AG04450 (cell line): ENCODE measurements at regions not wholly inside any gene's neighbourhood (a gene's known extent, or its start where the extent isn't known, plus 50 kb on each side); places are given as distances from the start of the nearest gene placed in this dataset.

ENCODE experiments used
- CTCF ChIA-PET: fragments of 300-600, 350-600 bp; formaldehyde crosslinking; extraction: SDS; loops from one replicate; lab custom pipeline; 2022; ENCODE audit warnings: antibody characterized with exemption, inconsistent platforms; lab: Charles Lee
- POLR2A ChIA-PET: fragments of 350-600 bp; formaldehyde crosslinking; extraction: SDS; loops from one replicate; lab custom pipeline; 2021; ENCODE audit warnings: antibody characterized with exemption, inconsistent platforms; lab: Yijun Ruan, JAX
- DNase-seq: peaks from one replicate; pipeline ENCODE4 v3.0.0-alpha.2; 2011; ENCODE audit warnings: low read depth, low spot score
- H3K27ac ChIP-seq: one replicate; pipeline ENCODE4 v1.5.1; 2012; ENCODE audit warnings: low read depth, low read length, control low read depth
- H3K27me3 ChIP-seq: one replicate; pipeline ENCODE4 v1.6.0; 2012; ENCODE audit warnings: low read length; ENCODE audit not compliant: control insufficient read depth, insufficient read depth
- H3K4me3 ChIP-seq: 2 replicates; pipeline ENCODE4 v1.5.1; 2011; ENCODE audit warnings: mild to moderate bottlenecking, low read depth, low read length, control low read depth
- H3K9me3 ChIP-seq: 2 replicates; pipeline ENCODE4 v1.5.1; 2012; ENCODE audit warnings: low read length; ENCODE audit not compliant: control insufficient read depth, insufficient read depth
- TF ChIP-seq, protein P1 (sequence below): IDR thresholded peaks from 2 replicates; pipeline ENCODE4 v1.5.1; 2011; ENCODE audit warnings: low read depth, low read length, control low read depth, inconsistent platforms

DNA sequence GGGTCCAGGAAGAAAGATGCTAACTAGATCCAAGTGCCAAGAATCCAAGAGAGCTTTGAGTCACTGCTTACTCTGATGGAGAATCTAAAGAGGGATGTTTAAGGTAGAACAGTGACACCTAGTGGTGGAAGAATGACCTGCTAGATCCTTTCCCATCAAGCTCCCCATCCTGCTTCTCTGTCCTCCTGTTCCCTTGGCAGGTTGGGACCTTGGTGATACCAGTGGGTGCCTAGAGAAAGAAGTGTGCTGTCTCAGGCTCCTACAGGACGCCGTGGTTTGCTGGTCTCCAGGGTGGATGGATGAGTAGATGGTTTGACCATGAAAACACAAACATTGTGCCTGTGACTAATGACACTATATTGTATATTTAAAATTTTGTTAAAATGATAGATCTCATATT, 383.7 kb downstream of the TMEM135 start:
- peak; percentile 66 for DNase-seq
- Histone ChIP-seq H3K4me3 (no peak overlapping the region), H3K27ac (no peak overlapping the region), H3K9me3 (no peaks in the 10 kb centered on the region), H3K27me3 (no peaks in the 10 kb centered on the region)
- CTCF ChIA-PET = interaction anchor here (0.5 to 7.2 kb wide), 42 partner anchors 9 to 1116 kb away, joined by 3 to 106 read pairs (median 4); no protein-coding TSS in a partner anchor
- POLR2A ChIA-PET = no interaction called here
- TF ChIP-seq, protein P1, sequence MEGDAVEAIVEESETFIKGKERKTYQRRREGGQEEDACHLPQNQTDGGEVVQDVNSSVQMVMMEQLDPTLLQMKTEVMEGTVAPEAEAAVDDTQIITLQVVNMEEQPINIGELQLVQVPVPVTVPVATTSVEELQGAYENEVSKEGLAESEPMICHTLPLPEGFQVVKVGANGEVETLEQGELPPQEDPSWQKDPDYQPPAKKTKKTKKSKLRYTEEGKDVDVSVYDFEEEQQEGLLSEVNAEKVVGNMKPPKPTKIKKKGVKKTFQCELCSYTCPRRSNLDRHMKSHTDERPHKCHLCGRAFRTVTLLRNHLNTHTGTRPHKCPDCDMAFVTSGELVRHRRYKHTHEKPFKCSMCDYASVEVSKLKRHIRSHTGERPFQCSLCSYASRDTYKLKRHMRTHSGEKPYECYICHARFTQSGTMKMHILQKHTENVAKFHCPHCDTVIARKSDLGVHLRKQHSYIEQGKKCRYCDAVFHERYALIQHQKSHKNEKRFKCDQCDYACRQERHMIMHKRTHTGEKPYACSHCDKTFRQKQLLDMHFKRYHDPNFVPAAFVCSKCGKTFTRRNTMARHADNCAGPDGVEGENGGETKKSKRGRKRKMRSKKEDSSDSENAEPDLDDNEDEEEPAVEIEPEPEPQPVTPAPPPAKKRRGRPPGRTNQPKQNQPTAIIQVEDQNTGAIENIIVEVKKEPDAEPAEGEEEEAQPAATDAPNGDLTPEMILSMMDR = peak; percentile 76

DNA sequence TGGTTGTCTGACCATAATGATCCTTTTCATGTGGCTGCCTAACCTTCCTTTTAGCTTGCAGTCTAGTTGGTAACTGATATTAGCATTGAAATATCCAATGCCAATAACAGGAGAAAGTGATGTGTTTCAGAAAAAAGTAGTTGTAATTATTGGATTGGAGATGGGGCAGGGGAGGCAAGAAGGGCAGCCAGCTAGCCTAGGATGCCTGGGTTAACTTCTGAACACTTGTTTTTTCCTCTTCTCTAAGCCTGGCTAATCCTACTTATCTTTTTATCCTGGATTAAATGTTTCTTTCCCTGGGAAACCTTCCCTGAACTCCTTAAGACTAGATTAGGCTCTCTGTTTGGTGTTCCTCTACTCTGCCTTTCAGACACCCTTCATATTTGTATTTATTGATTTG, 380.2 kb downstream of the TMEM135 start:
- no peaks in the 10 kb centered on the region for H3K9me3 ChIP-seq
- H3K4me3 ChIP-seq = no peak overlapping the region
- H3K27me3 ChIP-seq = no peaks in the 10 kb centered on the region
- POLR2A ChIA-PET = no interaction called here
- DNase-seq = no peak
- TF ChIP-seq, protein P1 = no peak
- H3K27ac ChIP-seq = no peak overlapping the region
- CTCF ChIA-PET = interaction anchor here (2.4 to 7.2 kb wide), 2 partner anchors 14 to 64 kb away, joined by 5 to 106 read pairs; no protein-coding TSS in a partner anchor

DNA sequence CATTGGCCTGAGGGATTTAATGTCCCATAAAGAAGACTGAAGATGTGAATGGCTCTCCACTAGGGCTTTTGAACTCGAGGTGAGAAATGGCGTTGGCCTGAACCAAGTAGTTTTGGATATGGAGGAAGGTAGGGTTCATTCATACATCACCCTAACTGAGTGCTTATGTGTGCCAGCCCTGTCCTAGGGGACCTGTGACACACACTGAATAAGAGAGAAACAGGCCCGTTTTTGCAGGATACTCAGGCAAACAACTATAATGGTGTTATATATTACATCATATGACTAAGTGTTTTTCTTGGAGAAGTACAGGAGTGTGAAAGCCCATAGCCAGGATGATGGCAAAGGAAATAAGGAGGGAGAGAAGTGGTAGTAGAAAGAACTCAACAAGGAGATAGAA, 368.1 kb downstream of the TMEM135 start:
- POLR2A ChIA-PET = no interaction called here
- Histone ChIP-seq H3K9me3 (no peaks in the 10 kb centered on the region), H3K27me3 (peaks cover 3% of the 10 kb centered on the region), H3K27ac (no peak overlapping the region), H3K4me3 (no peak overlapping the region)
- no peak for DNase-seq
- TF ChIP-seq, protein P1 = no peak
- CTCF ChIA-PET = interaction anchor here (1.0 kb wide), 1 partner anchor 15 kb away, joined by 4 read pairs; no protein-coding TSS in a partner anchor

DNA sequence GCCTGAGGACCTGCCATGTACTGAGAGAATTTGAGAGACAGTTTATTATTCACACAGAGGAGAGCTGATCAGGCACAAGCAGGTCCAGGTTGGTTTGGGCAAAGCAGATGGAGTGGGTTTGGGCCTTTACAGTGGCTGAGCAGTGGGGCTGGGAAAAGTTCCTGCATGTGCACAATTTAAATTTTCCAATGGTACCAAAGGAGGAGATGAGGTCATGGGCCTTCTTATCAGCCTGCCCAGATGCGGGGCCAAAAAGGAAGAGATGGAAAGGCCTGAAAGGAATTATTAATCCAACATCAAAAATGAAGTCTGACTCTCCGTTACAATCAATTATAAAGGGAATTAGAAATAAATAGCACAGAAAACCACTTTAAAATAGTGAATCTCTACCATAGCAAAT, 367.6 kb downstream of the TMEM135 start:
- POLR2A ChIA-PET = no interaction called here
- TF ChIP-seq, protein P1 = no peak
- Histone ChIP-seq H3K27ac (no peak overlapping the region), H3K9me3 (no peaks in the 10 kb centered on the region), H3K27me3 (peaks cover 3% of the 10 kb centered on the region), H3K4me3 (no peak overlapping the region)
- CTCF ChIA-PET = interaction anchor here (1.0 kb wide), 1 partner anchor 16 kb away, joined by 4 read pairs; no protein-coding TSS in a partner anchor
- no peak for DNase-seq

DNA sequence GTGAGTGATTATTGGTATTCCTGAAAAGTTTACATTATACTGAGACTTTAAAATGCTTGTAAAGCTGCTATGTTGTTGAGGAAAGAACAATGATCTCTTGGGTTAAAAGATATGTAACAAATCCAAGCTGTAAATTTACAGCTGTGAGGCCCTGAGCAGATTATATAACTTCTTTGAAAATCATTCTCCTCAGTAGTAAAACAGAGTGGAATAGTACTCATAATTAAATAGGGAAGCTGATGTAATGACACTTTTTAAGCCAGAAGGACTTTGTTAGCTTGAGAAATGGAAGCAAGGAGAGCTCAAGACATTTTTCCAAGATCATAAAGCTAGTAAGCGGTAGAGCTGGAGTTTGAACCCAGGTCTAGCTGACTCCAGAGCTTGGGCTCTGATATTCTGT, 363.9 kb downstream of the TMEM135 start:
- Histone ChIP-seq H3K27me3 (no peaks in the 10 kb centered on the region), H3K27ac (no peak overlapping the region), H3K4me3 (no peak overlapping the region), H3K9me3 (no peaks in the 10 kb centered on the region)
- POLR2A ChIA-PET = interaction anchor here (0.7 kb wide), 1 partner anchor 977 kb away, joined by 5 read pairs; no protein-coding TSS in a partner anchor
- CTCF ChIA-PET = interaction anchor here (1.2 to 2.1 kb wide), 2 partner anchors 21 to 48 kb away, joined by 5 read pairs; no protein-coding TSS in a partner anchor
- no peak for DNase-seq
- TF ChIP-seq, protein P1 = no peak
